IMR-90 (cell line): ENCODE measurements at regions not wholly inside any gene's neighbourhood (a gene's known extent, or its start where the extent isn't known, plus 50 kb on each side); places are given as distances from the start of the nearest gene placed in this dataset.

ENCODE experiments used
- ATAC-seq: fragments of 200-7000 bp; cut with Tn5 transposase; 2 replicates; pipeline ENCODE4 v1.9.1; 2020; ENCODE audit warnings: low read depth, mild to moderate bottlenecking, moderate library complexity
- BruUV-seq: library from RNA; stranded (reverse); fragments of 400-500 nt; replicated peaks from 2 replicates; lab custom pipeline; 2021; lab: Mats Ljungman, UMichigan
- CTCF ChIA-PET: fragments of 300-600 bp; formaldehyde crosslinking; extraction: SDS; loops from one replicate; lab custom pipeline; 2021; ENCODE audit warnings: antibody characterized with exemption; lab: Yijun Ruan, JAX
- POLR2A ChIA-PET: fragments of 300-600 bp; sonication (Branson Sonifier 250); formaldehyde crosslinking; loops from one replicate; lab custom pipeline; 2022; ENCODE audit warnings: antibody characterized with exemption; ENCODE audit not compliant: unreplicated experiment; lab: Charles Lee
- DNase-seq: peaks from one replicate; pipeline ENCODE4 v3.0.0; 2013
- H2AFZ ChIP-seq: replicated peaks from 2 replicates; pipeline ENCODE3; 2013; ENCODE audit warnings: low read length, mild to moderate bottlenecking; ENCODE audit not compliant: poor library complexity
- H2AK5ac ChIP-seq: 2 replicates; pipeline ENCODE4 v1.6.1; 2013; ENCODE audit warnings: low read depth, low read length, inconsistent platforms
- H2AK9ac ChIP-seq: replicated peaks from 2 replicates; pipeline ENCODE3; 2013; ENCODE audit warnings: mild to moderate bottlenecking, low read depth, low read length, moderate library complexity; ENCODE audit not compliant: poor library complexity
- H2BK120ac ChIP-seq: 2 replicates; pipeline ENCODE4 v1.6.1; 2013; ENCODE audit warnings: low read depth, low read length, inconsistent platforms
- H2BK15ac ChIP-seq: 3 replicates; pipeline ENCODE4 v1.6.1; 2013; ENCODE audit warnings: low read depth, low read length, inconsistent platforms
- H2BK20ac ChIP-seq: 2 replicates; pipeline ENCODE4 v1.6.1; 2013; ENCODE audit warnings: low read depth, mild to moderate bottlenecking, inconsistent platforms, low read length, moderate library complexity
- H2BK5ac ChIP-seq: 2 replicates; pipeline ENCODE4 v1.6.1; 2013; ENCODE audit warnings: mild to moderate bottlenecking, low read depth, low read length, inconsistent platforms; ENCODE audit not compliant: poor library complexity, severe bottlenecking
- H3K14ac ChIP-seq: replicated peaks from 2 replicates; pipeline ENCODE4 v1.6.1; 2013; ENCODE audit warnings: low read depth, low read length, inconsistent platforms
- H3K18ac ChIP-seq: 2 replicates; pipeline ENCODE4 v1.6.1; 2013; ENCODE audit warnings: low read depth, low read length, control low read depth
- H3K23ac ChIP-seq: 2 replicates; pipeline ENCODE4 v1.6.1; 2013; ENCODE audit warnings: low read depth, low read length, inconsistent platforms
- H3K27ac ChIP-seq: 2 replicates; pipeline ENCODE4 v1.5.1; 2013; ENCODE audit warnings: mild to moderate bottlenecking, control low read depth, low read length; ENCODE audit not compliant: insufficient read depth
- H3K27me3 ChIP-seq: 2 replicates; pipeline ENCODE4 v1.6.1; 2013; ENCODE audit warnings: low read length; ENCODE audit not compliant: control insufficient read depth, insufficient read depth
- H3K36me3 ChIP-seq: 2 replicates; pipeline ENCODE4 v1.6.1; 2013; ENCODE audit warnings: low read length, mixed read lengths; ENCODE audit not compliant: control insufficient read depth, insufficient read depth
- H3K4ac ChIP-seq: 2 replicates; pipeline ENCODE4 v1.6.1; 2013; ENCODE audit warnings: low read depth, low read length, inconsistent platforms
- H3K4me1 ChIP-seq: 2 replicates; pipeline ENCODE4 v1.6.1; 2013; ENCODE audit warnings: low read length, mixed read lengths; ENCODE audit not compliant: control insufficient read depth, insufficient read depth
- H3K4me2 ChIP-seq: 2 replicates; pipeline ENCODE4 v1.6.1; 2013; ENCODE audit warnings: low read depth, mild to moderate bottlenecking, control low read depth, low read length, moderate library complexity
- H3K4me3 ChIP-seq: 2 replicates; pipeline ENCODE4 v1.5.1; 2013; ENCODE audit warnings: low read depth, mild to moderate bottlenecking, control low read depth, low read length, moderate library complexity; ENCODE audit not compliant: insufficient read depth
- H3K56ac ChIP-seq: 2 replicates; pipeline ENCODE4 v1.6.1; 2013; ENCODE audit warnings: low read length, inconsistent platforms; ENCODE audit not compliant: insufficient read depth; ENCODE audit errors: extremely low read depth
- H3K79me1 ChIP-seq, 2 experiments: 2 replicates each; pipeline ENCODE4 v1.6.1; 2013; ENCODE audit warnings: low read length in 2 of 2, inconsistent platforms in 1 of 2, low read depth in 1 of 2
- H3K9ac ChIP-seq: 2 replicates; pipeline ENCODE4 v1.6.1; 2013; ENCODE audit warnings: low read depth, low read length, control low read depth
- H3K9me1 ChIP-seq: 2 replicates; pipeline ENCODE4 v1.6.1; 2013; ENCODE audit warnings: low read length, inconsistent platforms; ENCODE audit not compliant: insufficient read depth
- H3K9me3 ChIP-seq: 2 replicates; pipeline ENCODE4 v1.6.1; 2013; ENCODE audit warnings: low read length; ENCODE audit not compliant: control insufficient read depth, insufficient read depth
- H4K20me1 ChIP-seq: 2 replicates; pipeline ENCODE4 v1.6.1; 2013; ENCODE audit warnings: low read length, inconsistent platforms; ENCODE audit not compliant: insufficient read depth
- H4K5ac ChIP-seq: 2 replicates; pipeline ENCODE4 v1.6.1; 2013; ENCODE audit warnings: mild to moderate bottlenecking, low read depth, low read length, control low read depth
- H4K8ac ChIP-seq, 2 experiments: 2 replicates each; pipeline ENCODE4 v1.6.1; 2013; ENCODE audit warnings: low read depth in 2 of 2, low read length in 2 of 2, control low read depth in 1 of 2, inconsistent platforms in 1 of 2
- H4K91ac ChIP-seq: 2 replicates; pipeline ENCODE4 v1.6.1; 2013; ENCODE audit warnings: low read depth, low read length, inconsistent platforms; ENCODE audit not compliant: insufficient read depth
- BHLHE40 ChIP-seq: fragments of 150-350 bp; IDR thresholded peaks from 2 replicates; pipeline ENCODE4 v1.6.1; 2016; ENCODE audit warnings: mild to moderate bottlenecking, low read depth, low read length
- CEBPB ChIP-seq: IDR thresholded peaks from 2 replicates; pipeline ENCODE4 v1.6.1; 2012; ENCODE audit warnings: low read depth, low read length, improper control_type of control experiment
- CHD1 ChIP-seq: IDR thresholded peaks from 2 replicates; pipeline ENCODE4 v1.6.1; 2012; ENCODE audit warnings: low read depth, low read length, improper control_type of control experiment
- CTCF ChIP-seq: conservative IDR thresholded peaks from 2 replicates; pipeline ENCODE4 v1.5.1; 2012; ENCODE audit warnings: mild to moderate bottlenecking, low read depth, low read length, improper control_type of control experiment
- MAZ ChIP-seq: IDR thresholded peaks from 2 replicates; pipeline ENCODE4 v1.6.1; 2012; ENCODE audit warnings: low read depth, mild to moderate bottlenecking, low read length, improper control_type of control experiment, moderate library complexity, borderline replicate concordance
- MXI1 ChIP-seq: IDR thresholded peaks from 2 replicates; pipeline ENCODE4 v1.6.1; 2012; ENCODE audit warnings: low read depth, mild to moderate bottlenecking, low read length, moderate library complexity, borderline replicate concordance
- NFE2L2 ChIP-seq: fragments of 150-350 bp; IDR thresholded peaks from 2 replicates; pipeline ENCODE4 v1.6.1; 2016; ENCODE audit warnings: low read depth, mild to moderate bottlenecking, low read length
- POLR2A ChIP-seq: IDR thresholded peaks from 2 replicates; pipeline ENCODE4 v1.6.1; 2012; ENCODE audit warnings: mild to moderate bottlenecking, low read depth, low read length
- RCOR1 ChIP-seq: IDR thresholded peaks from 2 replicates; pipeline ENCODE4 v1.6.1; 2012; ENCODE audit warnings: mild to moderate bottlenecking, low read length, improper control_type of control experiment; ENCODE audit not compliant: insufficient replicate concordance
- SMC3 ChIP-seq: fragments of 150-350 bp; IDR thresholded peaks from 2 replicates; pipeline ENCODE4 v1.6.1; 2016; ENCODE audit warnings: low read depth, mild to moderate bottlenecking, antibody characterized with exemption, low read length, moderate library complexity
- USF2 ChIP-seq: fragments of 150-350 bp; IDR thresholded peaks from 2 replicates; pipeline ENCODE4 v1.6.1; 2017; ENCODE audit warnings: mild to moderate bottlenecking, antibody characterized with exemption, low read length, low read depth
- dilution Hi-C: fragments of 300-500 bp; cut with HindIII; formaldehyde crosslinking; loops from one replicate; pipeline ENCODE4 v1.14.3; 2018; ENCODE audit warnings: low sequenced_read_pairs; ENCODE audit not compliant: unreplicated experiment
- in situ Hi-C: fragments of 300-500 bp; cut with MboI; formaldehyde crosslinking; loops from 3 replicates; pipeline ENCODE4 v1.14.3; 2019; ENCODE audit warnings: low sequenced_read_pairs, inconsistent platforms, mixed read lengths
- intact Hi-C: fragments of 100-400 bp; cut with micrococcal nuclease; formaldehyde crosslinking; loops from 2 replicates; pipeline ENCODE4 v1.10.0; 2022

- BruUV-seq = no TSS peak
- in situ Hi-C loops = no loop called here
- Histone ChIP-seq H3K9ac (no peak overlapping the region), H4K20me1 (no peaks in the 10 kb centered on the region), H3K23ac (no peak overlapping the region), H3K18ac (no peak overlapping the region), H3K14ac (no peak overlapping the region), H2BK120ac (no peak overlapping the region), H2AK5ac (no peak overlapping the region), H2BK20ac (no peak overlapping the region), H4K8ac (no peak overlapping the region), H3K56ac (no peak overlapping the region), H3K79me1 (no peaks in the 10 kb centered on the region), H3K9me1 (no peaks in the 10 kb centered on the region), H4K5ac (no peak overlapping the region), H3K27ac (no peak overlapping the region), H3K4me3 (no peak overlapping the region), H3K9me3 (peaks cover 8% of the 10 kb centered on the region), H3K4me2 (no peak overlapping the region), H3K27me3 (no peaks in the 10 kb centered on the region), H4K91ac (no peak overlapping the region), H2AFZ (no peak overlapping the region), H3K4me1 (no peaks in the 10 kb centered on the region), H2BK5ac (no peak overlapping the region), H2AK9ac (no peak overlapping the region), H3K36me3 (no peaks in the 10 kb centered on the region), H2BK15ac (no peak overlapping the region), H3K4ac (no peak overlapping the region)
- dilution Hi-C loops = no loop called here
- CTCF ChIA-PET = no interaction called here
- intact Hi-C loops = no loop called here
- TF ChIP-seq BHLHE40 (no peak), CTCF (no peak), CEBPB (no peak), POLR2A (no peak), RCOR1 (no peak), NFE2L2 (no peak), MAZ (no peak), SMC3 (no peak), CHD1 (no peak), USF2 (no peak), MXI1 (no peak)
- DNase-seq = no peak
- ATAC-seq = no peak
- POLR2A ChIA-PET = no interaction called here
Observed at GRCh38 chr2:57093020-57093419, 909.2 kb downstream of the CCDC85A start.
